SK-N-SH (cell line): ENCODE measurements at regions not wholly inside any gene's neighbourhood (a gene's known extent, or its start where the extent isn't known, plus 50 kb on each side); places are given as distances from the start of the nearest gene placed in this dataset.

Experiments
- EZH2phosphoT487 ChIP-seq: fragments of 200-600 bp; sonication (generic); IDR thresholded peaks from 2 replicates; pipeline ENCODE4 v1.6.1; 2017; ENCODE audit warnings: low read depth, mixed run types, mild to moderate bottlenecking, antibody characterized with exemption, moderate library complexity, borderline replicate concordance
- GATA2 ChIP-seq: sonication (generic); formaldehyde crosslinking; IDR thresholded peaks from 2 replicates; pipeline ENCODE4 v1.5.0; 2020; ENCODE audit warnings: mild to moderate bottlenecking, missing genetic modification reagents
- JUND ChIP-seq: IDR thresholded peaks from 2 replicates; pipeline ENCODE4 v1.4.0; 2012
- MEF2A ChIP-seq: IDR thresholded peaks from 2 replicates; pipeline ENCODE4 v1.4.0; 2012; ENCODE audit warnings: low read depth, borderline replicate concordance
- NFIC ChIP-seq: IDR thresholded peaks from 2 replicates; pipeline ENCODE4 v1.4.0; 2012; ENCODE audit warnings: borderline replicate concordance
- SMC3 ChIP-seq: IDR thresholded peaks from 2 replicates; pipeline ENCODE4 v1.6.1; 2012; ENCODE audit warnings: low read depth, low read length, improper control_type of control experiment
- TCF12 ChIP-seq: IDR thresholded peaks from 2 replicates; pipeline ENCODE4 v1.4.0; 2012
- YY1 ChIP-seq: IDR thresholded peaks from 2 replicates; pipeline ENCODE4 v1.4.0; 2012; ENCODE audit warnings: low read depth, mild to moderate bottlenecking
- TF ChIP-seq, protein P1 (sequence below): fragments of 200-600 bp; sonication (generic); IDR thresholded peaks from 2 replicates; pipeline ENCODE4 v1.6.1; 2017; ENCODE audit warnings: antibody characterized with exemption, mild to moderate bottlenecking, moderate library complexity
- TF ChIP-seq, protein P2 (sequence below): IDR thresholded peaks from 2 replicates; pipeline ENCODE4; 2012
- TF ChIP-seq, protein P3 (sequence below): fragments of 150-350 bp; IDR thresholded peaks from 2 replicates; pipeline ENCODE4 v1.6.1; 2017; ENCODE audit warnings: antibody characterized with exemption, low read length, low read depth, borderline replicate concordance
- TF ChIP-seq, protein P4 (sequence below): IDR thresholded peaks from 2 replicates; pipeline ENCODE4 v1.6.1; 2012; ENCODE audit warnings: mild to moderate bottlenecking, low read depth, low read length, moderate library complexity

DNA sequence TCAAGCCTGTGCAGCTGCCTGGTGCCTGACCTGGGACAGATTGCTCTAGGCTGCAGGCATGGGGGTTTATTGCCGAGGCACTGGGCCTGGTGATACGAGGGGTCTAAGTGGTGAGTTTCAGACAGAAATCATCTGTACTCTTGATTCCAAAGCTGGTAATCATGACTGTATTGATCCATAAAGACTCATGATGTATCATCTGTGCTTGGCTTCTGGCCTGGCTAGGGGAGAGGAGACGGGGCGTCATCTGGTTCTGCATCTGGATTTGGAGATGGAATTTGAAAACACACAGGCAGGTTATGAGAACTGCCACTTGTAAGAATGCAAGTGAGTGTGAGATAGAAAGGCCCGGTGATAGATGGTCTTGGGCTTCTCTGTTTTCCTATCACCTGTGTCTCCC lies 337.4 kb upstream of the C2CD4B start:
- TF ChIP-seq TCF12 = no peak
- TF ChIP-seq, protein P1, sequence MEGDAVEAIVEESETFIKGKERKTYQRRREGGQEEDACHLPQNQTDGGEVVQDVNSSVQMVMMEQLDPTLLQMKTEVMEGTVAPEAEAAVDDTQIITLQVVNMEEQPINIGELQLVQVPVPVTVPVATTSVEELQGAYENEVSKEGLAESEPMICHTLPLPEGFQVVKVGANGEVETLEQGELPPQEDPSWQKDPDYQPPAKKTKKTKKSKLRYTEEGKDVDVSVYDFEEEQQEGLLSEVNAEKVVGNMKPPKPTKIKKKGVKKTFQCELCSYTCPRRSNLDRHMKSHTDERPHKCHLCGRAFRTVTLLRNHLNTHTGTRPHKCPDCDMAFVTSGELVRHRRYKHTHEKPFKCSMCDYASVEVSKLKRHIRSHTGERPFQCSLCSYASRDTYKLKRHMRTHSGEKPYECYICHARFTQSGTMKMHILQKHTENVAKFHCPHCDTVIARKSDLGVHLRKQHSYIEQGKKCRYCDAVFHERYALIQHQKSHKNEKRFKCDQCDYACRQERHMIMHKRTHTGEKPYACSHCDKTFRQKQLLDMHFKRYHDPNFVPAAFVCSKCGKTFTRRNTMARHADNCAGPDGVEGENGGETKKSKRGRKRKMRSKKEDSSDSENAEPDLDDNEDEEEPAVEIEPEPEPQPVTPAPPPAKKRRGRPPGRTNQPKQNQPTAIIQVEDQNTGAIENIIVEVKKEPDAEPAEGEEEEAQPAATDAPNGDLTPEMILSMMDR = no peak
- TF ChIP-seq, protein P2, sequence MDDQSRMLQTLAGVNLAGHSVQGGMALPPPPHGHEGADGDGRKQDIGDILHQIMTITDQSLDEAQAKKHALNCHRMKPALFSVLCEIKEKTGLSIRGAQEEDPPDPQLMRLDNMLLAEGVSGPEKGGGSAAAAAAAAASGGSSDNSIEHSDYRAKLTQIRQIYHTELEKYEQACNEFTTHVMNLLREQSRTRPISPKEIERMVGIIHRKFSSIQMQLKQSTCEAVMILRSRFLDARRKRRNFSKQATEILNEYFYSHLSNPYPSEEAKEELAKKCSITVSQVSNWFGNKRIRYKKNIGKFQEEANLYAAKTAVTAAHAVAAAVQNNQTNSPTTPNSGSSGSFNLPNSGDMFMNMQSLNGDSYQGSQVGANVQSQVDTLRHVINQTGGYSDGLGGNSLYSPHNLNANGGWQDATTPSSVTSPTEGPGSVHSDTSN = no peak
- TF ChIP-seq, protein P3, sequence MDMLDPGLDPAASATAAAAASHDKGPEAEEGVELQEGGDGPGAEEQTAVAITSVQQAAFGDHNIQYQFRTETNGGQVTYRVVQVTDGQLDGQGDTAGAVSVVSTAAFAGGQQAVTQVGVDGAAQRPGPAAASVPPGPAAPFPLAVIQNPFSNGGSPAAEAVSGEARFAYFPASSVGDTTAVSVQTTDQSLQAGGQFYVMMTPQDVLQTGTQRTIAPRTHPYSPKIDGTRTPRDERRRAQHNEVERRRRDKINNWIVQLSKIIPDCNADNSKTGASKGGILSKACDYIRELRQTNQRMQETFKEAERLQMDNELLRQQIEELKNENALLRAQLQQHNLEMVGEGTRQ = no peak
- no peak for TF ChIP-seq YY1
- TF ChIP-seq, protein P4, sequence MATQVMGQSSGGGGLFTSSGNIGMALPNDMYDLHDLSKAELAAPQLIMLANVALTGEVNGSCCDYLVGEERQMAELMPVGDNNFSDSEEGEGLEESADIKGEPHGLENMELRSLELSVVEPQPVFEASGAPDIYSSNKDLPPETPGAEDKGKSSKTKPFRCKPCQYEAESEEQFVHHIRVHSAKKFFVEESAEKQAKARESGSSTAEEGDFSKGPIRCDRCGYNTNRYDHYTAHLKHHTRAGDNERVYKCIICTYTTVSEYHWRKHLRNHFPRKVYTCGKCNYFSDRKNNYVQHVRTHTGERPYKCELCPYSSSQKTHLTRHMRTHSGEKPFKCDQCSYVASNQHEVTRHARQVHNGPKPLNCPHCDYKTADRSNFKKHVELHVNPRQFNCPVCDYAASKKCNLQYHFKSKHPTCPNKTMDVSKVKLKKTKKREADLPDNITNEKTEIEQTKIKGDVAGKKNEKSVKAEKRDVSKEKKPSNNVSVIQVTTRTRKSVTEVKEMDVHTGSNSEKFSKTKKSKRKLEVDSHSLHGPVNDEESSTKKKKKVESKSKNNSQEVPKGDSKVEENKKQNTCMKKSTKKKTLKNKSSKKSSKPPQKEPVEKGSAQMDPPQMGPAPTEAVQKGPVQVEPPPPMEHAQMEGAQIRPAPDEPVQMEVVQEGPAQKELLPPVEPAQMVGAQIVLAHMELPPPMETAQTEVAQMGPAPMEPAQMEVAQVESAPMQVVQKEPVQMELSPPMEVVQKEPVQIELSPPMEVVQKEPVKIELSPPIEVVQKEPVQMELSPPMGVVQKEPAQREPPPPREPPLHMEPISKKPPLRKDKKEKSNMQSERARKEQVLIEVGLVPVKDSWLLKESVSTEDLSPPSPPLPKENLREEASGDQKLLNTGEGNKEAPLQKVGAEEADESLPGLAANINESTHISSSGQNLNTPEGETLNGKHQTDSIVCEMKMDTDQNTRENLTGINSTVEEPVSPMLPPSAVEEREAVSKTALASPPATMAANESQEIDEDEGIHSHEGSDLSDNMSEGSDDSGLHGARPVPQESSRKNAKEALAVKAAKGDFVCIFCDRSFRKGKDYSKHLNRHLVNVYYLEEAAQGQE = no peak
- TF ChIP-seq SMC3 = no peak
- TF ChIP-seq JUND = no peak
- TF ChIP-seq NFIC = no peak
- TF ChIP-seq MEF2A = no peak
- TF ChIP-seq GATA2 (CRISPR knock-in tag) = no peak
- TF ChIP-seq EZH2phosphoT487 = no peak
